Right lobe of liver (tissue), 6 donors: ENCODE measurements at regions not wholly inside any gene's neighbourhood (a gene's known extent, or its start where the extent isn't known, plus 50 kb on each side); places are given as distances from the start of the nearest gene placed in this dataset.
A peak's percentile ranks its signal among the peaks of the same experiment; 100 is the strongest.

Source experiments
- ATAC-seq, 4 donors: fragments of 200-7000 bp; cut with Tn5 transposase; one replicate each; pipeline ENCODE4 v1.9.1; 2020; ENCODE audit warnings: mild to moderate bottlenecking in 4 of 4, moderate library complexity in 4 of 4
- DNase-seq, 3 donors: peaks; one replicate each; pipeline ENCODE4 v3.0.0-alpha.2; 2020
- H3K27ac ChIP-seq, 3 donors: fragments of 200-600 bp; one replicate each; pipeline ENCODE4 v1.8.0; 2022
- H3K27me3 ChIP-seq, 2 donors: fragments of 200-600 bp; one replicate each; pipeline ENCODE4 v1.8.0; 2022
- H3K36me3 ChIP-seq, 4 donors: fragments of 200-600 bp; sonication (generic) in 1 of 4; one replicate each; pipeline versions ENCODE4 v1.5.1 to v1.8.0; 2017 to 2022; ENCODE audit warnings: control low read depth in 1 of 4
- H3K4me1 ChIP-seq, 4 donors: fragments of 200-600 bp; sonication (generic) in 1 of 4; one replicate each; pipeline versions ENCODE4 v1.5.1 to v1.8.0; 2017 to 2022; ENCODE audit warnings: control low read depth in 1 of 4
- H3K4me3 ChIP-seq, 3 donors: fragments of 200-600 bp; one replicate each; pipeline ENCODE4 v1.8.0; 2022
- H3K9me3 ChIP-seq, 4 donors: fragments of 200-600 bp; sonication (generic) in 1 of 4; one replicate each; pipeline versions ENCODE4 v1.5.1 to v1.8.0; 2017 to 2022; ENCODE audit warnings: control low read depth in 1 of 4
- POLR2A ChIP-seq: fragments of 450-650 bp; IDR thresholded peaks from one replicate; pipeline ENCODE4 v1.6.1; 2017; ENCODE audit warnings: antibody characterized with exemption, mild to moderate bottlenecking
- WGBS: methylation state at CpG from one replicate; pipeline ENCODE4 v1.1.6; 2018; ENCODE audit warnings: low coverage, low lambda C conversion rate; ENCODE audit not compliant: insufficient coverage; ENCODE audit errors: missing lambda C conversion rate; 5-methylcytosine and 5-hydroxymethylcytosine counted together
- intact Hi-C, 2 donors: fragments of 100-400 bp; cut with DNase I; formaldehyde crosslinking; loops; one replicate each; pipeline versions ENCODE4 v1.11.2 to v1.14.1; 2022
- TF ChIP-seq, protein P1 (sequence below), 4 donors: fragments of 200-600 bp in 3 of 4; fragments of 450-650 bp in 1 of 4; IDR thresholded peaks; one replicate each; pipeline versions ENCODE4 v1.5.1 to v1.8.0; 2016 to 2022; ENCODE audit warnings: antibody characterized with exemption in 4 of 4, mild to moderate bottlenecking in 2 of 4
- donor health status: DM: no; HTN: yes; CAD: no.
- donor health status: DM: no; HTN: no; CAD: no.
- donor health status: DM: no; HTN: no; CAD: no.
- donor health status: DM: no; HTN: yes; CAD: no.
- donor health status: DM: no; HTN: yes; CAD: no.

DNA sequence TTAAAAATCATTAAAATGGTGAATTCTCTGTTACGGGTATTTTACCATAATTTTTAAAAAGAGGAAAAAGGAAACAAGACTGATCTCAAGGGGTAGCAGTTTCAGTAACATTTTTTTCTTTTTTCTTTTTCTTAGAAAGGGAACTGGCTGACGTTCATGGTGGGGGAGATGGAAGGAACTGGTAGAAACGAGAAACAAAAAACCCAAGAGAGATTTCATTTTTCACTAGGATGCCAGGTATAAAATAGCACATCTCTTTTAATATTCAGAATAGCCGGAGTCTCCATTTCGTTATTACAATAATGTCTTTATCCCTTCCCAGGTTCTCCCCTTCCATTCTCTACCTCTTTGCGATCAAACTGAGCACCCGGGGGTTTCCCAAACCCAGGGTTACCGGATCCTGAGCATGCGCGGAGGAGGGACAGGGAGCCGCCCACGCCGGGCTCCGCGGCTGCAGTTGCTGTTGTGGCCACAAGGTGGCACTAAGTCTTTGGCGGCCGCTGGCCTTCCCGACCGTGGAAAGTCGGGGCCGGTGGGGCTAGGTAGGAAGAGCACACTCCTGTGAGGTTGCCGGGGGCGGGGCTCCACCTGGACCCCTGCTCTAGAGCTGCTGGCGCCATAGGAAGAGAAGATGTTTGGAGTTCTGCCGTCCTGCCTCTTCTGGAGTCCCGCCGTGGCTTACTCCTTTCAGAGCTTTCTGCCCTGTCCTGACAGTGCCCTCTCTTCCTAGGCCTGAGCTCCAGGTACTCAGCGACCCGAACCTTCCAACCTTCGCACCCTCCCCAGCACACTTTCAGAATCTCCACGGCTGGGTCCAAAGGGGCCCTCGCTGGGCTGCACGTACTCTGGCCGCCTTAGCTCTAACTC, 146.8 kb downstream of the SH3BGRL2 start:
- Histone ChIP-seq H3K4me1 (peaks cover 0 to 9% (median 0%) of the 10 kb centered on the region in 4 donors), H3K27me3 (no peaks in the 10 kb centered on the region), H3K27ac (peak overlapping the region; percentile 24 to 59 (median 42)), H3K9me3 (no peaks in the 10 kb centered on the region), H3K4me3 (peak overlapping the region; percentile 35 to 47 (median 39)), H3K36me3 (no peaks in the 10 kb centered on the region)
- intact Hi-C loops, result no loop called here
- ATAC-seq (peak; percentile 98 to 99 (median 99)), DNase-seq (peak; percentile 88 to 90 (median 89))
- WGBS, result 7% methylated on average over 25 of the region's 34 CpGs
- TF ChIP-seq POLR2A, result no peak
- TF ChIP-seq, protein P1, sequence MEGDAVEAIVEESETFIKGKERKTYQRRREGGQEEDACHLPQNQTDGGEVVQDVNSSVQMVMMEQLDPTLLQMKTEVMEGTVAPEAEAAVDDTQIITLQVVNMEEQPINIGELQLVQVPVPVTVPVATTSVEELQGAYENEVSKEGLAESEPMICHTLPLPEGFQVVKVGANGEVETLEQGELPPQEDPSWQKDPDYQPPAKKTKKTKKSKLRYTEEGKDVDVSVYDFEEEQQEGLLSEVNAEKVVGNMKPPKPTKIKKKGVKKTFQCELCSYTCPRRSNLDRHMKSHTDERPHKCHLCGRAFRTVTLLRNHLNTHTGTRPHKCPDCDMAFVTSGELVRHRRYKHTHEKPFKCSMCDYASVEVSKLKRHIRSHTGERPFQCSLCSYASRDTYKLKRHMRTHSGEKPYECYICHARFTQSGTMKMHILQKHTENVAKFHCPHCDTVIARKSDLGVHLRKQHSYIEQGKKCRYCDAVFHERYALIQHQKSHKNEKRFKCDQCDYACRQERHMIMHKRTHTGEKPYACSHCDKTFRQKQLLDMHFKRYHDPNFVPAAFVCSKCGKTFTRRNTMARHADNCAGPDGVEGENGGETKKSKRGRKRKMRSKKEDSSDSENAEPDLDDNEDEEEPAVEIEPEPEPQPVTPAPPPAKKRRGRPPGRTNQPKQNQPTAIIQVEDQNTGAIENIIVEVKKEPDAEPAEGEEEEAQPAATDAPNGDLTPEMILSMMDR (IDR thresholded peaks at IDR 0.05), result peak; percentile 97 to 100 (median 98)

- Histone ChIP-seq H3K27me3 (no peaks in the 10 kb centered on the region), H3K4me1 (peaks cover 0 to 9% (median 0%) of the 10 kb centered on the region in 4 donors), H3K36me3 (no peaks in the 10 kb centered on the region), H3K4me3 (no peak overlapping the region), H3K9me3 (no peaks in the 10 kb centered on the region), H3K27ac (no peak overlapping the region)
- WGBS, result 60% methylated on average over 2 of the region's 2 CpGs
- ATAC-seq (no peak), DNase-seq (no peak)
- intact Hi-C loops, result no loop called here
- TF ChIP-seq, protein P1 (IDR thresholded peaks at IDR 0.05), result no peak
- TF ChIP-seq POLR2A, result no peak
These were observed 144.9 kb downstream of the SH3BGRL2 start for GRCh38 chr6:79776076-79776475.

- Histone ChIP-seq H3K36me3 (no peaks in the 10 kb centered on the region), H3K27me3 (no peaks in the 10 kb centered on the region), H3K27ac (no peak overlapping the region), H3K4me3 (no peak overlapping the region), H3K9me3 (no peaks in the 10 kb centered on the region), H3K4me1 (peaks cover 0 to 9% (median 0%) of the 10 kb centered on the region in 4 donors)
- ATAC-seq (no peak), DNase-seq (no peak)
- intact Hi-C loops, result no loop called here
- TF ChIP-seq POLR2A, result no peak
- TF ChIP-seq, protein P1 (IDR thresholded peaks at IDR 0.05), result no peak
- WGBS, result 69% methylated on average over 3 of the region's 3 CpGs
These were observed 144.1 kb downstream of the SH3BGRL2 start for GRCh38 chr6:79775222-79775621.

DNA sequence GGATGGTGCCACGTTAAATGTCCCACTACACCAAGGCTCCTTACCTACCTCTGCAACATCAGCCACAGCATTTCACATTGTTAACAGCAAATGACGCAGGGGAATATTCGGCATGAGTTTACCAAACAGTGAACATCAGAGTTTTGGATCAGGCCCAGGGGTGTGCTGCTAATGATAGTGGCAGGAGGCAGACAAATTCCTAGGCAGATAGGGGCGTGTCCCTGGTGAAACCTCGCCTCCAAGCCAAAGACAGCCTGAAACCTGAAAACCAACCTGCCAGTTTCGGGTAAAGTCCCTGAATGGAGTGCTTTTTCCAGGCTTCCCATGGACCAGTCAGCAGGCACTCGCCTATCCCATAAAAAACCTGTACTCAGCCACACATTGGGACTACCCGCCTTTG, 133.6 kb downstream of the SH3BGRL2 start:
- ATAC-seq (no peak), DNase-seq (no peak)
- no peaks in the 10 kb centered on the region for H3K9me3 ChIP-seq
- 58% methylated on average over 8 of the region's 8 CpGs for WGBS
- no peak overlapping the region for H3K27ac ChIP-seq
- intact Hi-C loops, result no loop called here
- H3K36me3 ChIP-seq, result no peaks in the 10 kb centered on the region
- TF ChIP-seq, protein P1 (IDR thresholded peaks at IDR 0.05), result no peak
- TF ChIP-seq POLR2A, result no peak
- H3K4me3 ChIP-seq, result no peak overlapping the region
- no peaks in the 10 kb centered on the region for H3K27me3 ChIP-seq
- no peaks in the 10 kb centered on the region for H3K4me1 ChIP-seq
